Epithelial cell of proximal tubule (primary cell): ENCODE measurements at regions not wholly inside any gene's neighbourhood (a gene's known extent, or its start where the extent isn't known, plus 50 kb on each side); places are given as distances from the start of the nearest gene placed in this dataset.
"Not testable (repeated sequence)": the region's sequence is repeated elsewhere in the genome, so short reads cannot be mapped to it uniquely, and the experiment has no call there.

ENCODE experiments used
- DNase-seq: peaks from one replicate; pipeline ENCODE4 v3.0.0-alpha.2; 2011; ENCODE audit warnings: low read depth
- H3K4me3 ChIP-seq: 2 replicates; pipeline ENCODE4 v1.5.1; 2011; ENCODE audit warnings: low read depth, mild to moderate bottlenecking, low read length
- CTCF ChIP-seq: conservative IDR thresholded peaks from 2 replicates; pipeline ENCODE4 v1.5.1; 2012; ENCODE audit warnings: low read depth, mild to moderate bottlenecking, low read length

GRCh38 chr6:80789912-80790570 lies 683.6 kb downstream of the BCKDHB start:
- DNase-seq: no peak
- H3K4me3 ChIP-seq: no peak overlapping the region
- TF ChIP-seq CTCF: no peak

GRCh38 chr6:80783271-80783670 lies 676.8 kb downstream of the BCKDHB start:
- not testable (repeated sequence) for DNase-seq, H3K4me3 ChIP-seq

- no peak for DNase-seq
- no peak for TF ChIP-seq CTCF
- H3K4me3 ChIP-seq: no peak overlapping the region
These were observed 665.5 kb downstream of the BCKDHB start for GRCh38 chr6:80771941-80772340.

- DNase-seq: no peak
- TF ChIP-seq CTCF: no peak
- no peak overlapping the region for H3K4me3 ChIP-seq
These were observed 662.6 kb downstream of the BCKDHB start for GRCh38 chr6:80769106-80769505.

- TF ChIP-seq CTCF: no peak
- H3K4me3 ChIP-seq: no peak overlapping the region
- DNase-seq: peak; percentile 19
These were observed 661.3 kb downstream of the BCKDHB start for GRCh38 chr6:80767808-80768207.

GRCh38 chr6:80744213-80744612 lies 637.7 kb downstream of the BCKDHB start:
- no peak for DNase-seq
- TF ChIP-seq CTCF: no peak

GRCh38 chr6:80742481-80742880 lies 636.0 kb downstream of the BCKDHB start:
- DNase-seq: peak; percentile 9
- peak; percentile 58 for TF ChIP-seq CTCF
- no peak overlapping the region for H3K4me3 ChIP-seq

More at GRCh38 chr6:80744213-80744612, 637.7 kb downstream of the BCKDHB start:
- H3K4me3 ChIP-seq: no peak overlapping the region

- no peak for DNase-seq
- no peak overlapping the region for H3K4me3 ChIP-seq
- no peak for TF ChIP-seq CTCF
These were observed 627.2 kb downstream of the BCKDHB start for GRCh38 chr6:80733641-80734040.
